Naive thymus-derived CD4-positive, alpha-beta T cell (primary cell): ENCODE measurements at regions not wholly inside any gene's neighbourhood (a gene's known extent, or its start where the extent isn't known, plus 50 kb on each side); places are given as distances from the start of the nearest gene placed in this dataset.

Experiments
- ATAC-seq: fragments of 150-1000 bp; cut with Tn5 transposase; 2 replicates; pipeline ENCODE4 v1.10.0; 2021; ENCODE audit warnings: mild to moderate bottlenecking, moderate library complexity
- CTCF ChIA-PET: fragments of 350-600 bp; sonication (Branson Sonifier 250); formaldehyde crosslinking; loops from one replicate; lab custom pipeline; 2021; ENCODE audit warnings: antibody characterized with exemption; lab: Charles Lee
- POLR2A ChIA-PET: fragments of 350-600 bp; sonication (Branson Sonifier 250); formaldehyde crosslinking; loops from one replicate; lab custom pipeline; 2021; ENCODE audit warnings: antibody characterized with exemption, inconsistent platforms; lab: Charles Lee
- DNase-seq, 9 donors: peaks; one replicate each; pipeline versions ENCODE4 v3.0.0 to v3.0.0-alpha.2; 2020 to 2022; ENCODE audit warnings: mixed read lengths in 1 of 9
- H3K27ac ChIP-seq: one replicate; pipeline ENCODE4 v1.7.0; 2013; ENCODE audit warnings: mild to moderate bottlenecking, low read depth, low read length, moderate library complexity
- H3K27me3 ChIP-seq, 2 donors: one replicate each; pipeline ENCODE4 v1.7.0; 2013; ENCODE audit warnings: low read length in 2 of 2, mild to moderate bottlenecking in 2 of 2, moderate library complexity in 2 of 2; ENCODE audit not compliant: control insufficient read depth in 2 of 2, insufficient read depth in 2 of 2
- H3K36me3 ChIP-seq, 3 experiments: 1 replicate in 2 of 3; 2 replicates in 1 of 3; pipeline ENCODE4 v1.7.0; 2013; ENCODE audit warnings: low read length in 3 of 3, mild to moderate bottlenecking in 3 of 3, moderate library complexity in 1 of 3; ENCODE audit not compliant: insufficient read depth in 3 of 3, control insufficient read depth in 2 of 3
- H3K4me1 ChIP-seq, 2 donors: one replicate each; pipeline ENCODE4 v1.7.0; 2013; ENCODE audit warnings: low read length in 2 of 2, mild to moderate bottlenecking in 2 of 2, moderate library complexity in 1 of 2; ENCODE audit not compliant: control insufficient read depth in 2 of 2, insufficient read depth in 2 of 2
- H3K4me3 ChIP-seq: 2 replicates; pipeline ENCODE4 v1.7.0; 2013; ENCODE audit warnings: mild to moderate bottlenecking, low read length
- H3K9me3 ChIP-seq, 3 experiments: 1 replicate in 2 of 3; 2 replicates in 1 of 3; pipeline ENCODE4 v1.7.0; 2013; ENCODE audit warnings: low read length in 3 of 3; ENCODE audit not compliant: control insufficient read depth in 2 of 3
- H3K27ac Mint-ChIP-seq, 9 donors: one replicate each; pipeline ENCODE4 v1.8.0; 2020 to 2022; ENCODE audit warnings: mixed read lengths in 9 of 9, mild to moderate bottlenecking in 8 of 9, moderate library complexity in 5 of 9, inconsistent platforms in 2 of 9
- H3K27me3 Mint-ChIP-seq, 5 donors: one replicate each; pipeline ENCODE4 v1.8.0; 2021 to 2022; ENCODE audit warnings: mixed read lengths in 5 of 5, mild to moderate bottlenecking in 1 of 5
- H3K36me3 Mint-ChIP-seq, 5 donors: one replicate each; pipeline ENCODE4 v1.8.0; 2020 to 2022; ENCODE audit warnings: mixed read lengths in 5 of 5, mild to moderate bottlenecking in 3 of 5, inconsistent platforms in 1 of 5
- H3K4me1 Mint-ChIP-seq, 7 donors: one replicate each; pipeline ENCODE4 v1.8.0; 2020 to 2022; ENCODE audit warnings: mixed read lengths in 7 of 7, mild to moderate bottlenecking in 3 of 7, inconsistent platforms in 1 of 7
- H3K4me3 Mint-ChIP-seq, 10 donors: one replicate each; pipeline ENCODE4 v1.8.0; 2020 to 2022; ENCODE audit warnings: mild to moderate bottlenecking in 10 of 10, mixed read lengths in 10 of 10, moderate library complexity in 6 of 10, inconsistent platforms in 2 of 10
- H3K9me3 Mint-ChIP-seq, 11 donors: one replicate each; pipeline ENCODE4 v1.8.0; 2020 to 2022; ENCODE audit warnings: mixed read lengths in 11 of 11, mild to moderate bottlenecking in 4 of 11, inconsistent platforms in 1 of 11, moderate library complexity in 1 of 11
- intact Hi-C, 2 donors: fragments of 100-400 bp; cut with micrococcal nuclease; formaldehyde crosslinking; loops; one replicate each; pipeline ENCODE4 v1.15.1; 2023

DNA sequence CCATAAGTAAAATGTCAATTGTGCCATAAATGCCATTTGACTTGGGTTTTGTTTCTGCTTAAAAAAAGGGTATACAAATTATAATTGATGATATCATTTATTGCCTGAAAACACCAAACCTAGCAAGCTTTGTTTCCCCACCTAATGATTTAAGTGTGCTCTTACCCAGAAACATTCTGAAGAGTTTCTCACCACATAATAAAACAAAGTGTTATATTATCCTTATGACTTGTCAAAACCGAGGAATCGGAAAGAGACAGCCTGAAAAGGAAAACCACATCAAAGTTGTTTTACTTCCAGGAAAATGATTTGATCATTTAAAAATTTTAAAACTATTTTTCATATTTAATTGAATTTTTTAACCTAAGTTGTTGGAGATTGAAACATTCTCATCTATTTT is 170.5 kb upstream of the SLC39A10 start:
- ChIA-PET POLR2A (no interaction called here), CTCF (no interaction called here)
- intact Hi-C loops, result no loop called here
- H3K27me3 Mint-ChIP-seq, result no peaks in the 10 kb centered on the region
- peak overlapping the region in 1 of 9 donors; percentile 79 for H3K27ac Mint-ChIP-seq
- ATAC-seq (no peak), DNase-seq (no peak)
- H3K4me1 ChIP-seq, result peaks cover 0 to 6% of the 10 kb centered on the region in 2 donors
- H3K4me3 ChIP-seq, result no peak overlapping the region
- H3K9me3 Mint-ChIP-seq, result peaks cover 0 to 20% (median 0%) of the 10 kb centered on the region in 11 donors
- peaks cover 0 to 40% (median 21%) of the 10 kb centered on the region in 7 donors for H3K4me1 Mint-ChIP-seq
- H3K4me3 Mint-ChIP-seq, result peak overlapping the region in 1 of 10 donors; percentile 44
- H3K27ac ChIP-seq, result no peak overlapping the region
- no peaks in the 10 kb centered on the region for H3K27me3 ChIP-seq
- no peaks in the 10 kb centered on the region for H3K36me3 ChIP-seq
- peaks cover 0 to 39% (median 4%) of the 10 kb centered on the region in 5 donors for H3K36me3 Mint-ChIP-seq
- H3K9me3 ChIP-seq, result no peaks in the 10 kb centered on the region

DNA sequence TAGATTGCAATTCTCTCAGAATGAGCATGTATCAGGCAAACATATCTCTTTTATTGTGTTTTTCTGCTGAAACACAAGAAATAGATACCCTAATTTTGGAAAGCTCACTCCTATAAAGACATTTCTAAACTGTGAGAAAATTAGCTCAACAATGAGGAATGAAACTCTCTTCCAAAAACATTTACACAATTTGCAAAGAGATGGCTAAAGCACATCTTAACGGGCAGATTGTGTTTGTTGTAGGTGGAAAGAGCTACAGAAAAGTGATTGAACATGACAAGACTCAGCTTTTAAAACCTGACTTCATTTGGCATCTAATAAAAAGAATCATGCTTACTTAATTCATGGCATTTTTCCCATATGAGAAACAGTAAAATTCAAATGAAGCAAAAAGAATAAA is 175.0 kb upstream of the SLC39A10 start:
- POLR2A ChIA-PET, result interaction anchor here (0.7 to 1.3 kb wide), 2 partner anchors 96 to 175 kb away, joined by 3 to 6 read pairs; partner anchors contain the start of gene SLC39A10
- H3K36me3 ChIP-seq, result no peaks in the 10 kb centered on the region
- no peaks in the 10 kb centered on the region for H3K27me3 ChIP-seq
- no peaks in the 10 kb centered on the region for H3K27me3 Mint-ChIP-seq
- intact Hi-C loops, result no loop called here
- no peak for ATAC-seq
- no peak overlapping the region for H3K27ac ChIP-seq
- no peaks in the 10 kb centered on the region for H3K9me3 ChIP-seq
- peaks cover 0 to 47% (median 9%) of the 10 kb centered on the region in 5 donors for H3K36me3 Mint-ChIP-seq
- CTCF ChIA-PET, result interaction anchor here (0.7 kb wide), 1 partner anchor 43 kb away, joined by 3 read pairs; no protein-coding TSS in a partner anchor
- H3K4me1 Mint-ChIP-seq, result peaks cover 0 to 49% (median 22%) of the 10 kb centered on the region in 7 donors
- peaks cover 0 to 12% of the 10 kb centered on the region in 2 donors for H3K4me1 ChIP-seq
- no peak for DNase-seq
- H3K27ac Mint-ChIP-seq, result peak overlapping the region in 2 of 9 donors; percentile 28 to 61
- H3K4me3 ChIP-seq, result no peak overlapping the region
- peaks cover 0 to 31% (median 2%) of the 10 kb centered on the region in 11 donors for H3K9me3 Mint-ChIP-seq
- no peak overlapping the region for H3K4me3 Mint-ChIP-seq

GRCh38 chr2:195480121-195480520 is 176.9 kb upstream of the SLC39A10 start:
- intact Hi-C loops, result no loop called here
- CTCF ChIA-PET, result no interaction called here

GRCh38 chr2:195479407-195479806 is 177.6 kb upstream of the SLC39A10 start:
- Histone ChIP-seq H3K4me1 (peaks cover 0 to 6% of the 10 kb centered on the region in 2 donors), H3K4me3 (no peak overlapping the region), H3K36me3 (no peaks in the 10 kb centered on the region), H3K27me3 (no peaks in the 10 kb centered on the region), H3K27ac (no peak overlapping the region), H3K9me3 (no peaks in the 10 kb centered on the region)
- CTCF ChIA-PET, result no interaction called here
- no peak overlapping the region for H3K4me3 Mint-ChIP-seq
- H3K27me3 Mint-ChIP-seq, result no peaks in the 10 kb centered on the region
- DNase-seq, result no peak
- H3K27ac Mint-ChIP-seq, result no peak overlapping the region
- peaks cover 0 to 25% (median 2%) of the 10 kb centered on the region in 11 donors for H3K9me3 Mint-ChIP-seq
- intact Hi-C loops, result no loop called here
- H3K4me1 Mint-ChIP-seq, result peaks cover 0 to 35% (median 14%) of the 10 kb centered on the region in 7 donors
- peaks cover 0 to 42% (median 9%) of the 10 kb centered on the region in 5 donors for H3K36me3 Mint-ChIP-seq
- POLR2A ChIA-PET, result interaction anchor here (0.7 kb wide), 1 partner anchor 11 kb away, joined by 3 read pairs; no protein-coding TSS in a partner anchor
- no peak for ATAC-seq

More at GRCh38 chr2:195480121-195480520, 176.9 kb upstream of the SLC39A10 start:
- H3K9me3 Mint-ChIP-seq, result peaks cover 0 to 30% (median 2%) of the 10 kb centered on the region in 11 donors
- no peak overlapping the region for H3K4me3 Mint-ChIP-seq
- DNase-seq (no peak), ATAC-seq (no peak)
- peaks cover 0 to 40% (median 15%) of the 10 kb centered on the region in 7 donors for H3K4me1 Mint-ChIP-seq
- peaks cover 0 to 49% (median 9%) of the 10 kb centered on the region in 5 donors for H3K36me3 Mint-ChIP-seq
- Histone ChIP-seq H3K27ac (no peak overlapping the region), H3K9me3 (no peaks in the 10 kb centered on the region), H3K27me3 (no peaks in the 10 kb centered on the region), H3K4me1 (peaks cover 0 to 6% of the 10 kb centered on the region in 2 donors), H3K36me3 (no peaks in the 10 kb centered on the region), H3K4me3 (no peak overlapping the region)
- POLR2A ChIA-PET, result interaction anchor here (0.7 kb wide), 1 partner anchor 12 kb away, joined by 3 read pairs; no protein-coding TSS in a partner anchor
- H3K27ac Mint-ChIP-seq, result no peak overlapping the region
- no peaks in the 10 kb centered on the region for H3K27me3 Mint-ChIP-seq

GRCh38 chr2:195477996-195478382 is 179.0 kb upstream of the SLC39A10 start:
- no peak overlapping the region for H3K27ac ChIP-seq
- CTCF ChIA-PET, result no interaction called here
- peaks cover 1 to 6% of the 10 kb centered on the region in 2 donors for H3K4me1 ChIP-seq
- ATAC-seq (no peak), DNase-seq (no peak)
- peak overlapping the region in 1 of 10 donors; percentile 54 for H3K4me3 Mint-ChIP-seq
- H3K4me3 ChIP-seq, result no peak overlapping the region
- peak overlapping the region in 3 of 9 donors; percentile 1 to 39 (median 3) for H3K27ac Mint-ChIP-seq
- H3K9me3 Mint-ChIP-seq, result peaks cover 0 to 22% (median 2%) of the 10 kb centered on the region in 11 donors
- POLR2A ChIA-PET, result no interaction called here
- H3K27me3 ChIP-seq, result no peaks in the 10 kb centered on the region
- H3K36me3 ChIP-seq, result no peaks in the 10 kb centered on the region
- no peaks in the 10 kb centered on the region for H3K9me3 ChIP-seq
- peaks cover under 1 to 43% (median 20%) of the 10 kb centered on the region in 7 donors for H3K4me1 Mint-ChIP-seq
- peaks cover 0 to 40% (median 9%) of the 10 kb centered on the region in 5 donors for H3K36me3 Mint-ChIP-seq
- no peaks in the 10 kb centered on the region for H3K27me3 Mint-ChIP-seq
- intact Hi-C loops, result no loop called here

DNA sequence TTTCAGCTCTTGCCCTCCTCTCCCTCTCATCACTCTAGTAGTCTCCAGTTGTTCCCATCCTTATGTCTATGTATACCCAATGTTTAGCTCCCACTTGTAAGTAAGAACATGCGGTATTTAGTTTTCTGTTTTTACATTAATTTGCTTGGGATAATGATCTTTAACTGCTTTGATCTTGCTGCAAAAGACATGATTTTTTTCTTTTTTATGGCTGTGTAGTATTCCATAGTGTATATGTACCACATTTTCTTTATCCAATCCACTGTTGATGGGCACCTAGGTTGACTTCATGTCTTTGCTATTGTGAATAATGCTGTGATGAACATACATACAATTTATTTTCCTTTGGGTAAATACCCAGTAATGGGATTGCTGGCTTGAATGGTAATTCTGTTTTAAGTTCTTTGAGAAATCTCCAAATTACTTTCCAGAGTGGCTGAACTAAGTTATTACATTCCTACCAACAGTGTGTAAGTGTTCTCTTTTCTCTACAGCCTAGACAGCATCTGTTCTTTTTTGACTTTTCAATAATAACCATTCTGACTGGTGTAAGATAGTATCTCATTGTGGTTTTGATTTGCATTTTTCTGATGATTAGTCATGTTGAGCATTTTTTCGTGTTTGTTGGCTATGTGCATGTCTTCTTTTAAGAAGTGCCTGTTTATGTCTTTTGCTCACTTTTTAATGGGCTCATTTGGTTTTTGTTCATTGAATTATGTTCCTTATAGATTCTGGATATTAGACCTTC is 179.6 kb upstream of the SLC39A10 start:
- DNase-seq, result no peak
- Mint-ChIP-seq H3K4me1 (peaks cover 2 to 43% (median 20%) of the 10 kb centered on the region in 7 donors), H3K36me3 (peaks cover 0 to 39% (median 8%) of the 10 kb centered on the region in 5 donors), H3K27me3 (no peaks in the 10 kb centered on the region), H3K9me3 (peaks cover 0 to 22% (median 2%) of the 10 kb centered on the region in 11 donors), H3K4me3 (peak overlapping the region in 1 of 10 donors; percentile 54), H3K27ac (peak overlapping the region in 2 of 9 donors; percentile 22 to 39)
- Histone ChIP-seq H3K27ac (no peak overlapping the region), H3K27me3 (no peaks in the 10 kb centered on the region), H3K36me3 (no peaks in the 10 kb centered on the region), H3K4me1 (peaks cover 6 to 7% of the 10 kb centered on the region in 2 donors), H3K9me3 (no peaks in the 10 kb centered on the region), H3K4me3 (no peak overlapping the region)
- ATAC-seq, result no peak
- POLR2A ChIA-PET, result no interaction called here
- intact Hi-C loops, result no loop called here
- CTCF ChIA-PET, result no interaction called here
